ENCODE measurements at regions not wholly inside any gene's neighbourhood (a gene's known extent, or its start where the extent isn't known, plus 50 kb on each side); places are given as distances from the start of the nearest gene placed in this dataset.

GRCh38 chr6:68273297-68273696, 361.8 kb upstream of the ADGRB3 start:
- Histone ChIP-seq H3K27me3 (ENCODE audit: low read length) (no peaks in the 10 kb centered on the region), H3K4me3 (ENCODE audit: low read length) (no peak overlapping the region), H3K36me3 (ENCODE audit: low read depth, low read length) (no peaks in the 10 kb centered on the region), H3K9me3 (ENCODE audit: low read length) (no peaks in the 10 kb centered on the region), H3K79me2 (ENCODE audit: low read length) (no peaks in the 10 kb centered on the region), H3K9ac (ENCODE audit: low read length) (no peak overlapping the region), H3K9me2 (replicated peaks; ENCODE audit: low read length) (no peaks in the 10 kb centered on the region), H3K4me1 (ENCODE audit: insufficient read depth, low read length) (no peaks in the 10 kb centered on the region), H3F3A (ENCODE audit: low read length, unreplicated experiment) (no peaks in the 10 kb centered on the region), H3K4me2 (ENCODE audit: low read length) (no peak overlapping the region), H3K27ac (ENCODE audit: low read length) (no peak overlapping the region), H2AFZ (ENCODE audit: low read length) (no peak overlapping the region), H4K20me1 (ENCODE audit: low read length) (no peaks in the 10 kb centered on the region)
- no TSS peak for BruUV-seq (replicated peaks)
- intact Hi-C loops (cut with micrococcal nuclease), result no loop called here
- ATAC-seq (no peak), DNase-seq (no peak)
- ChIA-PET POLR2A (ENCODE audit: unreplicated experiment) (no interaction called here), CTCF (no interaction called here)
- no peak for TF ChIP-seq EZH2phosphoT487 (IDR thresholded peaks at IDR 0.05; ENCODE audit: borderline replicate concordance, low read length)
- no peak for TF ChIP-seq EZH2 (IDR thresholded peaks at IDR 0.05; ENCODE audit: low read length, unreplicated experiment)
- TF ChIP-seq, protein P1, sequence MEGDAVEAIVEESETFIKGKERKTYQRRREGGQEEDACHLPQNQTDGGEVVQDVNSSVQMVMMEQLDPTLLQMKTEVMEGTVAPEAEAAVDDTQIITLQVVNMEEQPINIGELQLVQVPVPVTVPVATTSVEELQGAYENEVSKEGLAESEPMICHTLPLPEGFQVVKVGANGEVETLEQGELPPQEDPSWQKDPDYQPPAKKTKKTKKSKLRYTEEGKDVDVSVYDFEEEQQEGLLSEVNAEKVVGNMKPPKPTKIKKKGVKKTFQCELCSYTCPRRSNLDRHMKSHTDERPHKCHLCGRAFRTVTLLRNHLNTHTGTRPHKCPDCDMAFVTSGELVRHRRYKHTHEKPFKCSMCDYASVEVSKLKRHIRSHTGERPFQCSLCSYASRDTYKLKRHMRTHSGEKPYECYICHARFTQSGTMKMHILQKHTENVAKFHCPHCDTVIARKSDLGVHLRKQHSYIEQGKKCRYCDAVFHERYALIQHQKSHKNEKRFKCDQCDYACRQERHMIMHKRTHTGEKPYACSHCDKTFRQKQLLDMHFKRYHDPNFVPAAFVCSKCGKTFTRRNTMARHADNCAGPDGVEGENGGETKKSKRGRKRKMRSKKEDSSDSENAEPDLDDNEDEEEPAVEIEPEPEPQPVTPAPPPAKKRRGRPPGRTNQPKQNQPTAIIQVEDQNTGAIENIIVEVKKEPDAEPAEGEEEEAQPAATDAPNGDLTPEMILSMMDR (conservative IDR thresholded peaks at IDR 0.05; ENCODE audit: low read depth, low read length), result no peak

DNA sequence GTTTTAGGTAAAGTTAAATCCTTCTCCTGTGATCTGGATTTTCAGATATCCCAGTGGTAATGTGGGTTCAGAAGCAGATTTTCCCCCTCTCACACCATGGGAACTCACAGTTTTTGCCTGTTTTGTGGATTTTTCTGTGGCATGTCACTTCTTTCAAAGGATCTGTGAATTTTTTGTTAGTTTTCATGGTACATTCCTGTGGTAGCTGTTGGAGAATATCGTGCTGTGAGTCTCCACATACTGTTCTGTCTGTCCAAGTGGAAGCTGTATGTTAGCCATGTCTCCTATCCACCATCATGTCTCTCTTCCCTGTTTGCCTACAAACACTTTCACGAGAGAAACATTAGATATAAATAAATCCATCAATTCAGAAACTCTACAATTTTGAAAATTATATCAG, 378.7 kb upstream of the ADGRB3 start:
- Histone ChIP-seq H3K36me3 (ENCODE audit: low read depth, low read length) (no peaks in the 10 kb centered on the region), H2AFZ (ENCODE audit: low read length) (no peak overlapping the region), H3K9me3 (ENCODE audit: low read length) (no peaks in the 10 kb centered on the region), H3K9ac (ENCODE audit: low read length) (no peak overlapping the region), H3K27ac (ENCODE audit: low read length) (no peak overlapping the region), H3F3A (ENCODE audit: low read length, unreplicated experiment) (no peaks in the 10 kb centered on the region), H3K79me2 (ENCODE audit: low read length) (no peaks in the 10 kb centered on the region), H3K4me1 (ENCODE audit: insufficient read depth, low read length) (no peaks in the 10 kb centered on the region), H3K4me3 (ENCODE audit: low read length) (no peak overlapping the region), H4K20me1 (ENCODE audit: low read length) (no peaks in the 10 kb centered on the region), H3K9me2 (replicated peaks; ENCODE audit: low read length) (no peaks in the 10 kb centered on the region), H3K27me3 (ENCODE audit: low read length) (no peaks in the 10 kb centered on the region), H3K4me2 (ENCODE audit: low read length) (no peak overlapping the region)
- intact Hi-C loops (cut with micrococcal nuclease), result no loop called here
- no peak for DNase-seq
- no peak for TF ChIP-seq EZH2 (IDR thresholded peaks at IDR 0.05; ENCODE audit: low read length, unreplicated experiment)
- TF ChIP-seq, protein P1 (conservative IDR thresholded peaks at IDR 0.05; ENCODE audit: low read depth, low read length), result no peak
- no peak for TF ChIP-seq EZH2phosphoT487 (IDR thresholded peaks at IDR 0.05; ENCODE audit: borderline replicate concordance, low read length)
- POLR2A ChIA-PET (ENCODE audit: unreplicated experiment), result no interaction called here
- CTCF ChIA-PET, result no interaction called here
- no TSS peak for BruUV-seq (replicated peaks)
- no peak for ATAC-seq

DNA sequence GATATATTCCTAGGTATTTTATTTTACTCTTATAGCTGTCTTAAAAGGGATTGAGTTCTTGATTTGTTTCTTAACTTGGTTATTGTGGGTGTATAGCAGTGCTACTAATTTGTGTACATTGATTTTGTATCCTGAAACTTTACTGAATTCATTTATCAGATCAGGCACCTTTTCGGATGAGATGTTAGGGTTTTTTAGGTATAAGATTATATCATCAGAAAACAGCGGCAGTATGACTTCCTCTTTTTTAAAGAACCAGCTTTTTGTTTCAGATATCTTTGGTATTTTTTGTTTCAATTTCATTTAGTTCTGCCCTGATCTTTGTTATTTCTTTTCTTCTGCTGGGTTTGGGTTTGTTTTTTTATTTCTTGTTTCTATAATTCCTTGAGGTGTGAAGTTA, 382.4 kb upstream of the ADGRB3 start:
- no TSS peak for BruUV-seq (replicated peaks)
- Histone ChIP-seq H3K4me3 (ENCODE audit: low read length) (no peak overlapping the region), H3F3A (ENCODE audit: low read length, unreplicated experiment) (no peaks in the 10 kb centered on the region), H3K9me3 (ENCODE audit: low read length) (no peaks in the 10 kb centered on the region), H3K4me1 (ENCODE audit: insufficient read depth, low read length) (no peaks in the 10 kb centered on the region), H3K9me2 (replicated peaks; ENCODE audit: low read length) (no peaks in the 10 kb centered on the region), H3K4me2 (ENCODE audit: low read length) (no peak overlapping the region), H3K27ac (ENCODE audit: low read length) (no peak overlapping the region), H4K20me1 (ENCODE audit: low read length) (no peaks in the 10 kb centered on the region), H3K79me2 (ENCODE audit: low read length) (no peaks in the 10 kb centered on the region), H3K9ac (ENCODE audit: low read length) (no peak overlapping the region), H3K36me3 (ENCODE audit: low read depth, low read length) (no peaks in the 10 kb centered on the region), H3K27me3 (ENCODE audit: low read length) (no peaks in the 10 kb centered on the region), H2AFZ (ENCODE audit: low read length) (no peak overlapping the region)
- intact Hi-C loops (cut with micrococcal nuclease), result no loop called here
- POLR2A ChIA-PET (ENCODE audit: unreplicated experiment), result no interaction called here
- no peak for ATAC-seq
- DNase-seq, result no peak
- CTCF ChIA-PET, result no interaction called here
- TF ChIP-seq EZH2phosphoT487 (IDR thresholded peaks at IDR 0.05; ENCODE audit: borderline replicate concordance, low read length) (no peak), EZH2 (IDR thresholded peaks at IDR 0.05; ENCODE audit: low read length, unreplicated experiment) (no peak)
- TF ChIP-seq, protein P1 (conservative IDR thresholded peaks at IDR 0.05; ENCODE audit: low read depth, low read length), result no peak
